ENCODE measurements at regions not wholly inside any gene's neighbourhood (a gene's known extent, or its start where the extent isn't known, plus 50 kb on each side); places are given as distances from the start of the nearest gene placed in this dataset.
"Not testable (repeated sequence)": the region's sequence is repeated elsewhere in the genome, so short reads cannot be mapped to it uniquely, and the experiment has no call there.

- no peak for DNase-seq (ENCODE audit: low spot score)
Observed at GRCh38 chr5:152608458-152608857, 203.4 kb upstream of the NMUR2 start.

GRCh38 chr5:152619756-152620155, 214.7 kb upstream of the NMUR2 start:
- DNase-seq (ENCODE audit: low spot score), result no peak

GRCh38 chr5:152622628-152623027, 217.5 kb upstream of the NMUR2 start:
- DNase-seq (ENCODE audit: low spot score), result no peak

GRCh38 chr5:152623951-152624350, 218.9 kb upstream of the NMUR2 start:
- DNase-seq (ENCODE audit: low spot score), result no peak

- DNase-seq (ENCODE audit: low spot score), result no peak
Observed at GRCh38 chr5:152625696-152626095, 220.6 kb upstream of the NMUR2 start.

- DNase-seq (ENCODE audit: low spot score), result no peak
Observed at GRCh38 chr5:152631221-152631620, 226.1 kb upstream of the NMUR2 start.

GRCh38 chr5:152632360-152632759, 227.3 kb upstream of the NMUR2 start:
- DNase-seq (ENCODE audit: low spot score), result no peak

GRCh38 chr5:152634586-152634985, 229.5 kb upstream of the NMUR2 start:
- DNase-seq (ENCODE audit: low spot score), result no peak

- no peak for DNase-seq (ENCODE audit: low spot score)
Observed at GRCh38 chr5:152638996-152639552, 234.0 kb upstream of the NMUR2 start.

GRCh38 chr5:152641970-152642805, 237.1 kb upstream of the NMUR2 start:
- DNase-seq (ENCODE audit: low spot score), result no peak

- no peak for DNase-seq (ENCODE audit: low spot score)
Observed at GRCh38 chr5:152642880-152643279, 237.8 kb upstream of the NMUR2 start.

- no peak for DNase-seq (ENCODE audit: low spot score)
Observed at GRCh38 chr5:152644029-152644728, 239.1 kb upstream of the NMUR2 start.

- DNase-seq (ENCODE audit: low spot score), result no peak
Observed at GRCh38 chr5:152649609-152650008, 244.5 kb upstream of the NMUR2 start.

- DNase-seq (ENCODE audit: low spot score), result no peak
Observed at GRCh38 chr5:152650413-152650812, 245.3 kb upstream of the NMUR2 start.

GRCh38 chr5:152659470-152659869, 254.4 kb upstream of the NMUR2 start:
- not testable (repeated sequence) for DNase-seq (ENCODE audit: low spot score)

- no peak for DNase-seq (ENCODE audit: low spot score)
Observed at GRCh38 chr5:152673601-152674000, 268.5 kb upstream of the NMUR2 start.

GRCh38 chr5:152674403-152674802, 269.3 kb upstream of the NMUR2 start:
- no peak for DNase-seq (ENCODE audit: low spot score)

- no peak for DNase-seq (ENCODE audit: low spot score)
Observed at GRCh38 chr5:152676196-152676595, 271.1 kb upstream of the NMUR2 start.

- DNase-seq (ENCODE audit: low spot score), result no peak
Observed at GRCh38 chr5:152683205-152683604, 278.1 kb upstream of the NMUR2 start.

GRCh38 chr5:152686931-152687330, 281.9 kb upstream of the NMUR2 start:
- DNase-seq (ENCODE audit: low spot score), result no peak

GRCh38 chr5:152688561-152689249, 283.6 kb upstream of the NMUR2 start:
- DNase-seq (ENCODE audit: low spot score), result no peak

- no peak for DNase-seq (ENCODE audit: low spot score)
Observed at GRCh38 chr5:152689250-152689711, 284.2 kb upstream of the NMUR2 start.
